ENCODE measurements at regions not wholly inside any gene's neighbourhood (a gene's known extent, or its start where the extent isn't known, plus 50 kb on each side); places are given as distances from the start of the nearest gene placed in this dataset.

- DNase-seq = no peak
Observed at GRCh38 chr3:43783987-43784639, 93.4 kb downstream of the ABHD5 start.

- DNase-seq = no peak
Observed at GRCh38 chr3:43784640-43785011, 93.9 kb downstream of the ABHD5 start.

DNA sequence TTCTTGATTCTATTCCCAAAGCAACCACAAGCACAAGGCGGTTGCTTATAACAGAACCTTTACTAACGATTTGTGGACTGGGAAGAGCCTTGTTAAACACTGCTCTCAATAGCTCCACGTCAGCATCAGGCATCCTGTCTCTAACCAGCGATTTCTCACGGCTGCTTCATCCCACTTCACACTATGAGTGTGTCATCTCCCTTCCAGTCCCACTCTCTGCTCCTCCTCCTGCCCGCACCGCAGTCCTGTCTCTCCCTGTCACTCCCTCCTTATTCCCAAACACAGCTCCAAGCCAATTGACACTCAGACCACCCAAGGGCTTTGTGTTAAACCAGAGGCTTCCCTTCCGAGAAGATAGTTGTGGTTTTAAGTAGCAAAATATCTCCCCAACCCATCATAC lies 94.8 kb downstream of the ABHD5 start:
- no peak for DNase-seq

DNA sequence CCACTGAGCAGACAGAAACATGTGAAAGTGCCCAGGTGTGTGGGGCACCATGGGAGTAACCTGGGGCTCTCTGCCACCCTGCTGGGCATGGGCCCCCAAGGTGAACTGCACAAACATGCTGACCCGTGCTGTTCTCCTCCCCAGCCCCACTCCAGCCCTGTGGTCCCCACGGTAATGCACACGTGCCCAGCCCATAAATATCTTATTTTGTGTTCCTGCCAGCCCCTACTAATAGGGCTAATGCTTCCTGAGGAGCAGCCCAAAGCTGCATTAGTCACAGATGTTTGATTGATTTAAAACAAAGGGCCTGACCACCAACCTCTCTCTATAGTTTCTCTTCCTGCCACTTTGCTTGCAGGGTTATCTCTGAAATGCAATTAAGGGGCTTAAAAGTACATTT lies 95.4 kb downstream of the ABHD5 start:
- no peak for DNase-seq

- DNase-seq = no peak
Observed at GRCh38 chr3:43786526-43787305, 96.0 kb downstream of the ABHD5 start.

- no peak for DNase-seq
Observed at GRCh38 chr3:43787330-43787729, 96.6 kb downstream of the ABHD5 start.

- no peak for DNase-seq
Observed at GRCh38 chr3:43789028-43789427, 98.3 kb downstream of the ABHD5 start.

GRCh38 chr3:43790060-43790459 lies 99.3 kb downstream of the ABHD5 start:
- DNase-seq = no peak

GRCh38 chr3:43790476-43790875 lies 99.7 kb downstream of the ABHD5 start:
- no peak for DNase-seq

DNA sequence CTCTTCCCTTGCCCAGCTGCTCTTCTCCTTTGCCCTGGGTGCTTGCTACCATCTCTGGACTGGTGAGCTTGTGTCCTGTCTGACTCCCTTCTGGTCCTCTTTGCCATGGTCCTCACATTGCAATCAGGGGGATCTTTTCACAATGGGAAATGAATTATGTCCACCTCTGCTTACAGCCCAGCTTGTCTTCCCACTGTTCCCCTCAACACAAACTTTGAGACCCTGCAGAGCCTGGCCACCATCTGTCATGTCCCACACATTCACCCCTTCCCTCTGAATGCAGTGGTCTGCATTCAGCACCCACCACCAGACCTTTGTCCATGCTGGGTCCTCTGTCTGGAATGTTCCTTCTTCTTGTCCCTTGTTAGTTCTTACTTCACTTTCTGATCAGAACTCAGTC lies 100.5 kb downstream of the ABHD5 start:
- DNase-seq = no peak

- no peak for DNase-seq
Observed at GRCh38 chr3:43792904-43793303, 102.2 kb downstream of the ABHD5 start.

- DNase-seq = no peak
Observed at GRCh38 chr3:43793648-43794372, 103.1 kb downstream of the ABHD5 start.

DNA sequence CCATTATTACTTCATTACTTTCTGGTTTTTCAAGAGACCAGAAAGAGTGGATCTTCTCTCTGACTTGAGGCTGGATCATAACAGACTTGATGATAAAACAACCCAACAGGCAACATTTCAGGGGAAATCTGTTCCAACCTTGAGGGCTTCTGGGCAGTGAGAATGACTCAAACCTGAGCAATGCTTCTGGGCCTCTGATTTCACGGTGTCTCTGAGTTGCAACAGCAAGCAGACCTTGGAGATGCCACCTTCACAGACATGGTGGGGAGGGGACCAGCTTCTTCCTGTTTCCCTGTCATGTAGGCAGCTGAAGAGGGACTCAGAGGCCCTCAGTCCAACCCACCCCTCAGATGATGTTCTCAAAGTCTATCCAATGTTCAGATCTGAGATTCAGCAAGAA lies 104.0 kb downstream of the ABHD5 start:
- DNase-seq = no peak

DNA sequence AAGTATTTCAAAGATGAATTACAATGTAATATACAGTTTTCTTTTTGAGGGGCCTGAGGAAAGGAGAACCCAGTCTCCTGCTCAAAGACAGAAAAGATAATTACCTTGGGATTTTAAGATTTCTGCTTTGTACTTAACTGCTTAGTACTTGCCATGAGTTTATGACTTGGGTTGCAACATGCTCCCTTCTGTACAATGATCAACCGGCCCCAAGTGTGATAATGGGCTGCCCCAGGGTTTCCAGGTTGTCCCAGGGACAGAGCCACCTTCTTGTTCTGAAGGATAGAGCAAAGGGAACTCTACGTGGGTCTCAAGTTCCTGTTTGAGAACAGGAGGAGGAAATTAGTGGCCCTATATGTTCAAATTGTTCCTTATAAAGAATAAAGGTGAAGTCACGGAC lies 104.8 kb downstream of the ABHD5 start:
- DNase-seq = no peak

GRCh38 chr3:43796041-43796596 lies 105.4 kb downstream of the ABHD5 start:
- DNase-seq = no peak

- DNase-seq = no peak
Observed at GRCh38 chr3:43797794-43798193, 107.1 kb downstream of the ABHD5 start.

- no peak for DNase-seq
Observed at GRCh38 chr3:43810797-43811196, 120.1 kb downstream of the ABHD5 start.

- no peak for DNase-seq
Observed at GRCh38 chr3:43814461-43814860, 123.7 kb downstream of the ABHD5 start.

GRCh38 chr3:43816372-43816771 lies 125.6 kb downstream of the ABHD5 start:
- no peak for DNase-seq

- no peak for DNase-seq
Observed at GRCh38 chr3:43817064-43817463, 126.3 kb downstream of the ABHD5 start.

DNA sequence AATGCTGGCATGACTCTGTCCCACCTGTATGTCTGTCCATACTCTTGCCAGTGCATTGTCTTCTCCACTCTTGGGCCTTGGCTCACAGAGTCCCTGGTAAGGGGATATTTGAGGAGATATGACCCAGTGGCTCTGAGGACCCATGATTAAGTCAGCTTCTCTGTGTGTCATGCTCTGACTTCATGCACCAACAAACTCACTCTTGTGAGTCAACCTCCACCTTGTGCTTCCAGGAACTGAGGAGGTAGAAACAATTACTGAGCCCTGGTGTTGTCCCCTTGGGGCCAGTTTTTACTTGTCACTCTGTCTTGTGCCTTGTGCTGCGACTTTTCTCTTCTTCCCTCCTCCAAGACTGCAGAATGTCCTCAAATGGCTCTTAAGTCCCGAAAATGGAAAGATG lies 127.1 kb downstream of the ABHD5 start:
- no peak for DNase-seq

GRCh38 chr3:43818229-43818628 lies 127.5 kb downstream of the ABHD5 start:
- no peak for DNase-seq

DNA sequence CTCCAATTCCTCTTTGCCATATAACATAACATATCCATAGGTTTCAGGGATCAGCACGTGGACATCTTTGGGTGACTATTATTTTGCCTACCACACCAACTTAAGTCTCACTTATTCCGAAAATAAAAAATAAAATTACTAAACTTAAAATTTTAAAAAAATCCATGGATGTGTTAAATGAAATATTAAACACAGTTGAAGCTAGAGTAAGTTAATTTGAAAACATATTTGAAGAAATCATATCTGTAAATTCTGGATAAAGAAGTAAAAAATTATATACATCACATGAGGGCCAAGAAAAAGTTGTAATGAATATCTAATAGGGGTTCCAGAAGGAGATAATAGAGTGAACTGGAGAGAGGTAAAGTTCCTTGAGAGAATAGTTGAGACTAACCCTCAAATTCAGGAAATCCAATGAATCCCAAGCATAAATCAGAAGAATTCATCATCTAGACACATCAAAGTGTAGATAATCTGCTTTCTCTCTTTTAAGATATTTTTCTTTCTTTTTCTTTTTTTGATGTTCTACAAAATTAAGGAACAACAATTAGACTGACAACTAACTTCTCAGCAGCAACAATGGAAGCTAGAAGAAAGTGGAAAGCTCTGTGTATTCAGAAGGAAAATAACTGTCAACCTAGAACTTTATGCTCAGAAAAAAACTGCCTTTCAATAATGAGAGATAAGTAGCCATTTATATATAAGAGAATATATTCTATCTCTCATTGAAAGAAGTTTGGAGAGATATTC lies 147.4 kb downstream of the ABHD5 start:
- no peak for DNase-seq
